ENCODE measurements at regions not wholly inside any gene's neighbourhood (a gene's known extent, or its start where the extent isn't known, plus 50 kb on each side); places are given as distances from the start of the nearest gene placed in this dataset.
"Not testable (repeated sequence)": the region's sequence is repeated elsewhere in the genome, so short reads cannot be mapped to it uniquely, and the experiment has no call there.

DNA sequence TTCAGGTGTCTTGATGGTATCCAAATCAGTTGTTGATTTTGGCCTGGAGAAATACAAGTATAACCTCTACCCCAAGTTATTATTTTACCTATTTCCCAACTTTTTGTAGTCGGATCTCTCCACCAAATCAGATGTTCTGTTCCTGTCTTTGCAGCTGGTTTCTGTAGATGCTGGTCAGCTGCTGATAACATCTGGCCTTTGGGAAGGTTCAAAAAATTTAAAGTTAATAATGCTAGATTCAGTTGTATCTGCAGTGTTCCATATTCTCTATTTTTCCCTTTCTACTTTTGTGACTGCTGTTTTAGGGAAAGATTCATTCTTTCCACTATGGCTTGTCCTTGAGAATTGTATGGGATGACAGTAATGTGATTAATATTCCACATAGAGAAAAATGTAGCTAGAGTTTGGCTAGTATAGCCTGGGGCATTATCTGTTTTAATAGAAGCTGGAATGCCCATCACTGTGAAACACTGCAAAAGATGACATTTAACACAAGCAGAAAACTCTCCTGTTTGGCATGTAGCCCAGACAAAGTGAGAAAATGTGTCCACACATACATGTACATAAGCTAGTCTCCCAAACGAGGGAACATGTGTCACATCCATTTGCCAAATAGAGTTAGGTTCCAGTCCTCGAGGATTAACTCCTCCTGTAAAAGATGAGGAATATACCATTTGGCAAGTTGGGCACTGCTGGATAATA is 99.2 kb downstream of the ZNF100 start:
- H3K36me3 ChIP-seq (ENCODE audit: insufficient read depth, low read length); H3K4me1 ChIP-seq (ENCODE audit: insufficient read depth, low read length); H3K27ac ChIP-seq (ENCODE audit: low read depth, low read length); H3K9ac ChIP-seq (ENCODE audit: low read depth, low read length); H3K27me3 ChIP-seq (ENCODE audit: insufficient read depth, low read length); H3K4me3 ChIP-seq (ENCODE audit: low read length): not testable (repeated sequence)
- 74% methylated on average over 3 of the region's 3 CpGs for WGBS
- peaks cover 34% of the 10 kb centered on the region for H3K9me3 ChIP-seq (ENCODE audit: insufficient read depth, low read depth, low read length)

DNA sequence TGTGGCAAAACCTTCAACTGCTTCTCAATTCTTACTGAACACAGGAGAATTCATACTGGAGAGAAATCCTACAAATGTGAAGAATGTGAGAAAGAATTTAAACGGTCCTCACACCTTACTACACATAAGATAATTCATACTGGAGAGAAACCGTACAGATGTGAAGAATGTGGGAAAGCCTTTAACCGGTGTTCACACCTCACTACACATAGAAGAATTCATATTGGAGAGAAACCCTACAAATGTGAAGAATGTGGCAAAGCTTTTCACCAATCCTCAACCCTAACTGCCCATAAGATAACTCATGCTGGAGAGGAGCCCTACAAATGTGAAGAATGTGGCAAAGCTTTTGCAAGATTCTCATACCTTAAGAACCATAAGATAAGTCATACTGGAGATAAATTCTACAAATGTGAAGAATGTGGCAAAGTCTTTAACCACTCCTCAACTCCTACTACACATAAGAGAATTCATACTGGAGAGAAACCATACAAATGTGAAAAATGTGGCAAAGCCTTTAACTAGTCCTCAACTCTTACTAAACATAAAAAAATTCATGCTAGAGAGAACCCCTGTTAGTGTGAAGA is 111.7 kb downstream of the ZNF100 start:
- no peak overlapping the region for H3K9ac ChIP-seq (ENCODE audit: low read depth, low read length)
- H3K27me3 ChIP-seq (ENCODE audit: insufficient read depth, low read length): no peaks in the 10 kb centered on the region
- no CpG with 5 or more reads among the region's 3 CpGs for WGBS
- no peaks in the 10 kb centered on the region for H3K36me3 ChIP-seq (ENCODE audit: insufficient read depth, low read length)
- H3K9me3 ChIP-seq (ENCODE audit: insufficient read depth, low read depth, low read length): peaks cover 71% of the 10 kb centered on the region
- no peak overlapping the region for H3K4me3 ChIP-seq (ENCODE audit: low read length)
- no peak overlapping the region for H3K27ac ChIP-seq (ENCODE audit: low read depth, low read length)
- no peaks in the 10 kb centered on the region for H3K4me1 ChIP-seq (ENCODE audit: insufficient read depth, low read length)

DNA sequence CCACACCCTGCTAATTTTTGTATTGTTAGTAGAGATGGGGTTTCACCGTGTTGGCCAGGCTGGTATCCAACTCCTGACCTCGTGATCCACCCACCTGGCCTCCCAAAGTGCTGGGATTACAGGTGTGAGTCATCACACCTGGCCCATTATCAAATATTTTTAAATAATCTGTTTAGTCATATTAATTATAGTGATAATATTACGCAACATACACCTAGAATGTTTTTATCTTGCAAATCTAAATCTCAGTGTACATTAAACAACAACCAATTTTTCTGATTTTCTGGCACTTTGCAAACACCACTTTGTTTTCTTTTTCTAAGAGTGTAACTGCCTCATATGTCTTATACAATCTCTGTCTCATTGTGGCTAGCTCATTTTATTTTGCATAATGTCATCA is 115.9 kb downstream of the ZNF100 start:
- not testable (repeated sequence) for H3K4me1 ChIP-seq (ENCODE audit: insufficient read depth, low read length); H3K9ac ChIP-seq (ENCODE audit: low read depth, low read length); H3K27me3 ChIP-seq (ENCODE audit: insufficient read depth, low read length); H3K4me3 ChIP-seq (ENCODE audit: low read length); H3K36me3 ChIP-seq (ENCODE audit: insufficient read depth, low read length); H3K27ac ChIP-seq (ENCODE audit: low read depth, low read length)
- WGBS: 82% methylated on average over 3 of the region's 3 CpGs
- H3K9me3 ChIP-seq (ENCODE audit: insufficient read depth, low read depth, low read length): peaks cover 76% of the 10 kb centered on the region

DNA sequence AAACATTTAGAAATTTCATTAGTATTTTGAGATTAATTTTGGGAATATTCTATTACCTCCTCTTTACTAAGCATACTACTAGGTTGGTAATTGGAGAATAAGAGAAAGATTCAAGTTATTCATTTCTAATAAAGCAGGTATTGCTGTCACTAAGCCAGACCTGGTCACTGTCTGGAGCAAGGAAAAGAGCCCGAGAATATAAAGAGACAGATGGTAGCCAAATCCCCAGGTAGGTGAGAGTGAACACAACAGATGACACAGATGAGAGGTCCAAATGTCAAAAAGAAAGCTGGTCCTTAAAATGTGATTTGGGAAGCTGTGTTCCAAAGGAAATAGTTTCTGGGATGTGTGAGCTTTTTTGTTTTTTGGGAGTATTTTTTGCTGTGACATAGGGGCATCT is 128.6 kb downstream of the ZNF100 start:
- H3K9me3 ChIP-seq (ENCODE audit: insufficient read depth, low read depth, low read length): peaks cover 40% of the 10 kb centered on the region
- no peak overlapping the region for H3K9ac ChIP-seq (ENCODE audit: low read depth, low read length)
- no peaks in the 10 kb centered on the region for H3K27me3 ChIP-seq (ENCODE audit: insufficient read depth, low read length)
- WGBS: 82% methylated on average over 1 of the region's 1 CpG
- no peak overlapping the region for H3K4me3 ChIP-seq (ENCODE audit: low read length)
- no peak overlapping the region for H3K27ac ChIP-seq (ENCODE audit: low read depth, low read length)
- no peaks in the 10 kb centered on the region for H3K4me1 ChIP-seq (ENCODE audit: insufficient read depth, low read length)
- no peaks in the 10 kb centered on the region for H3K36me3 ChIP-seq (ENCODE audit: insufficient read depth, low read length)

DNA sequence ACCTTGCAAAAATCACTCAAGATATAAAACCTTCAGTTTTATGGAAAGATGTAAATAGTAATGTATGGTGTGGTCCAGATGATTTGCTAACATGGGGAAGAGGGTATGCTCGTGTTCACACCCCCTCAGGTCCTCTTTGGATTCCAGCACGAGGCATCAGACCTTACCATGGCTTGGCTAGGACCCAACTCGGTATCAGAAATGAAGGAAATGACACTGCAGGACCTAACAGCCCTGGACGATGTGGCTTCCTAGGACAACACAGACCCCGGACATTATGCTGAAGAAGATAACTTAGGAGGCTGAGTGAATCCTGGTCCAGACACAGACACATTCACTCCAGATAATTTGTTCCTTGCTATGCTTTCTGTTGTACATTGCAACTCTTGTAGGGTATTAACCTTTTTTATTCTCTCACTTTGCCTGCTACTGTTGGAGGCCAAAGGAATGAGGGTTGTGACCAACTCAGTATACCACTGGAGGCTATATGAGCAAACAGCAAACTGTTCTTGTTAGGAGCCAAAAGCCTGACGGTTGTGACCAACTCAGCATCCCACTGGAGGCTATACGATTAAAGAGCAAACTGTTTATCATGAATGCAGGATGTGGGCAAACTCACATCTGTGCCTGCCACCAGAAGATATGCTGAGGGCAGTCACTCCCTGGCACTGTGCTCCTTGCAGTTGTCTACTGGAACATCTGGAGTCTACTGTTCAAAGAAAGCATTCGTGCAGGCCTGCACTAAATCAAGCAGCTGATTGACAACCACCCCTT is 121.7 kb downstream of the ZNF429 start:
- Histone ChIP-seq H3K9ac (ENCODE audit: low read depth, low read length) (no peak overlapping the region), H3K4me3 (ENCODE audit: low read length) (no peak overlapping the region), H3K4me1 (ENCODE audit: insufficient read depth, low read length) (peaks cover 18% of the 10 kb centered on the region; the same call in 1 of the 2 replicates), H3K9me3 (ENCODE audit: insufficient read depth, low read depth, low read length) (peaks cover 16% of the 10 kb centered on the region), H3K27ac (ENCODE audit: low read depth, low read length) (no peak overlapping the region), H3K27me3 (ENCODE audit: insufficient read depth, low read length) (no peaks in the 10 kb centered on the region), H3K36me3 (ENCODE audit: insufficient read depth, low read length) (no peaks in the 10 kb centered on the region)
- WGBS: 73% methylated on average over 8 of the region's 8 CpGs

DNA sequence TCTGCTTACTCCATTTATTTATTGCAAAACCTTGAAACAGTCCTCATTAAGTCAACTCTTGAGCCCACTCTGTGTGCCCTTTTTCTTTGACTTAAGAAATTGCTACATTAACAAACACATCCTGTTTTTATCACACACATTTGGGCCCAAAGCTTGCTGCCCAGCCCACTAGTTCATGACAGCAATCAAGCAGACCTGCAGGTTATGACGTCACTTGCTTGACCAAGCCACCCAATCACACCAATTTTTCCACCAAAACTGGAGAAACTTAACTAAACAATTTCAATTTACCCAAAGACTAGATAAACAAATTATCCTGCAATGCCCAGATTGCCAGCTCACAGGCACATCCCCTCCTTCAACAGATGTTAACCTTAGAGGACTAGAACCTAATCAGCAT is 120.7 kb downstream of the ZNF429 start:
- 44% methylated on average over 1 of the region's 1 CpG for WGBS
- Histone ChIP-seq H3K9ac (ENCODE audit: low read depth, low read length) (no peak overlapping the region), H3K4me3 (ENCODE audit: low read length) (no peak overlapping the region), H3K36me3 (ENCODE audit: insufficient read depth, low read length) (no peaks in the 10 kb centered on the region), H3K27ac (ENCODE audit: low read depth, low read length) (no peak overlapping the region), H3K4me1 (ENCODE audit: insufficient read depth, low read length) (peaks cover 18% of the 10 kb centered on the region; the same call in 1 of the 2 replicates), H3K9me3 (ENCODE audit: insufficient read depth, low read depth, low read length) (peaks cover 25% of the 10 kb centered on the region), H3K27me3 (ENCODE audit: insufficient read depth, low read length) (no peaks in the 10 kb centered on the region)

DNA sequence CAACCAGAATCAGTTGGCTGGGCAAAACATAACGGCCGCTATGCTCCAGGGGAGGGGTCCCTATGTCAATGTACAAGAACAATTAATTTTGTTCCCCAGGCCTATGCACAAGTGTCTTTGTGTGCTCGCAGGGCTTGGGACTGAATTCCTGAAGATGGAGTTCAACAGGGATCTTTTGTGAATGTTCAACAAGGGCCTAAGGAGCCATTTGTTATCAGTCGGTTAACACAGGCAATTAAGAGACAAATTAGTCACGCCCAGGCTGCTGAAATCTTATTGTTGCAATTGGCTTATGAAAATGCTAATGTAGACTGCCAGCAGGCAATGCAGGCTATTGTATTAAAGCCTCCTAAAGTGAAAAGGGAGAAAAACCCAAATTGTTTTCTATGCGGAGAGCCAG is 117.5 kb downstream of the ZNF429 start:
- H3K9me3 ChIP-seq (ENCODE audit: insufficient read depth, low read depth, low read length): peaks cover 22% of the 10 kb centered on the region

DNA sequence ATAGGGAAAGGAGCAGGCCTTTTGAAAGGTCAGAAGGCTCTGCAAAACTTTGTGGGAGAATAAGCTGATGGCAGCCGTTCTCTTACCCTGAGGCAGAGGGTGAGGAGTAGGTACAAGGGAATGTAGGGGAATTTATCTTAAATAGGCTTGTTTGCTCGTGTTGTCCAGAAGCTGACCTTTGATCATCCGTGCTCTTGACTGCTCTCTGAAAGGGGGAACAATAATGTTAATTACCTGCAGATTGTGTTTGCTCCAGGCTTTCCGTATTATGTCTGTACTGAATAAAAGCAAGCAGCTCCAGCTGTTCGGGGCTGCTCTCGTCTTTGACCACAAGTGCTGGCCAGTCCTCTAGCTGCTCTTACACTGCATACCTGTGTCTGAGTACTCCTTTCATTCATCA is 116.3 kb downstream of the ZNF429 start:
- H3K9ac ChIP-seq (ENCODE audit: low read depth, low read length): no peak overlapping the region
- no peaks in the 10 kb centered on the region for H3K36me3 ChIP-seq (ENCODE audit: insufficient read depth, low read length)
- peaks cover 18% of the 10 kb centered on the region; the same call in 1 of the 2 replicates for H3K4me1 ChIP-seq (ENCODE audit: insufficient read depth, low read length)
- no peak overlapping the region for H3K27ac ChIP-seq (ENCODE audit: low read depth, low read length)
- WGBS: 82% methylated on average over 6 of the region's 6 CpGs
- H3K4me3 ChIP-seq (ENCODE audit: low read length): no peak overlapping the region
- no peaks in the 10 kb centered on the region for H3K27me3 ChIP-seq (ENCODE audit: insufficient read depth, low read length)
- H3K9me3 ChIP-seq (ENCODE audit: insufficient read depth, low read depth, low read length): peaks cover 24% of the 10 kb centered on the region

More for the DNA sequence above, 117.5 kb downstream of the ZNF429 start:
- Histone ChIP-seq H3K27ac (ENCODE audit: low read depth, low read length) (no peak overlapping the region), H3K9ac (ENCODE audit: low read depth, low read length) (no peak overlapping the region), H3K36me3 (ENCODE audit: insufficient read depth, low read length) (no peaks in the 10 kb centered on the region), H3K4me1 (ENCODE audit: insufficient read depth, low read length) (peaks cover 18% of the 10 kb centered on the region; the same call in 1 of the 2 replicates), H3K4me3 (ENCODE audit: low read length) (no peak overlapping the region), H3K27me3 (ENCODE audit: insufficient read depth, low read length) (no peaks in the 10 kb centered on the region)
- WGBS: 76% methylated on average over 6 of the region's 6 CpGs

DNA sequence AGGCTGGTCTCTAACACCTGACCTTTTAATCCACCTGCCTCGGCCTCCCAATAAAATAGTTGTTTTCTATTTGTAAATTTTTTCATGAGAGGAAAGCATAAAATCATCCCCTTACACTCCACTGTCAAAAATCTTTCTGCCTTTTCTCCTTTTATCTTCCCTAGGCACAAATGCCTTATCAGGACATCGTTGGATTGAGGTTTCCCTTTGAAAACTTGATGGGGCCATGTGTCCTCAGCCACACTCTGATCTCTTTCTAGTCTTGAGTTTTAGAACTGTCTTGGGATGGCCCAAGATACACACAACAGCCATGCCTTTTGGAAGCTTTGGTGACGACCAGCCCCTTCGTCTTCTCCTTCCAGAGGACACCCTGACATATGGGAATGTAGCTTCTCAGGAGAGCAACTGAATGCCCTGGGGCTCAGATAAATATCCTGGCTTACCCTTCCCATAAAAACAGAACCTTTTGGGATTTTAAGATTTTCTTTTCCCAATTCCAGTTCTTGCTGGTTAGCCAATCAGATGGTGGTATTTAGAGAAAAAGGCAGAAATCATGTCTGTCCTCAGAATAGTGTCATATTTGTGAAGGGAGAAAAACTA is 112.4 kb downstream of the ZNF429 start:
- no peaks in the 10 kb centered on the region for H3K4me1 ChIP-seq (ENCODE audit: insufficient read depth, low read length)
- no peak overlapping the region for H3K9ac ChIP-seq (ENCODE audit: low read depth, low read length)
- no peaks in the 10 kb centered on the region for H3K36me3 ChIP-seq (ENCODE audit: insufficient read depth, low read length)
- no peak overlapping the region for H3K27ac ChIP-seq (ENCODE audit: low read depth, low read length)
- no peaks in the 10 kb centered on the region for H3K27me3 ChIP-seq (ENCODE audit: insufficient read depth, low read length)
- no peak overlapping the region for H3K4me3 ChIP-seq (ENCODE audit: low read length)
- 64% methylated on average over 3 of the region's 4 CpGs for WGBS
- H3K9me3 ChIP-seq (ENCODE audit: insufficient read depth, low read depth, low read length): peaks cover 28% of the 10 kb centered on the region

DNA sequence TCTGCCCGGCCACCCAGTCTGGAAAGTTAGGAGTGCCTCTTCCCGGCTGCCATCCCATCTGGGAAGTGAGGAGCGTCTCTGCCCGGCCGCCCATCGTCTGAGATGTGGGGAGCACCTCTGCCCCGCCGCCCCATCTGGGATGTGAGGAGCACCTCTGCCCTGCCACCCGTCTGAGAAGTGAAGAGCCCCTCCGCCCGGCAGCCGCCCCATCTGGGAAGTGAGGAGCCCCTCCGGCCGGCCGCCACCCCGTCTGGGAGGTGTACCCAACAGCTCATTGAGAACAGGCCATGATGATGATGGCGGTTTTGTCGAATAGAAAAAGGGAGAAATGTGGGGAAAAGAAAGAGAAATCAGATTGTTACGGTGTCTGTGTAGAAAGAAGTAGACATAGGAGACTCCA is 109.4 kb downstream of the ZNF429 start:
- not testable (repeated sequence) for H3K4me1 ChIP-seq (ENCODE audit: insufficient read depth, low read length); H3K9ac ChIP-seq (ENCODE audit: low read depth, low read length); H3K27me3 ChIP-seq (ENCODE audit: insufficient read depth, low read length); H3K4me3 ChIP-seq (ENCODE audit: low read length); H3K27ac ChIP-seq (ENCODE audit: low read depth, low read length); H3K36me3 ChIP-seq (ENCODE audit: insufficient read depth, low read length)
- 95% methylated on average over 19 of the region's 19 CpGs for WGBS
- peaks cover 17% of the 10 kb centered on the region for H3K9me3 ChIP-seq (ENCODE audit: insufficient read depth, low read depth, low read length)

DNA sequence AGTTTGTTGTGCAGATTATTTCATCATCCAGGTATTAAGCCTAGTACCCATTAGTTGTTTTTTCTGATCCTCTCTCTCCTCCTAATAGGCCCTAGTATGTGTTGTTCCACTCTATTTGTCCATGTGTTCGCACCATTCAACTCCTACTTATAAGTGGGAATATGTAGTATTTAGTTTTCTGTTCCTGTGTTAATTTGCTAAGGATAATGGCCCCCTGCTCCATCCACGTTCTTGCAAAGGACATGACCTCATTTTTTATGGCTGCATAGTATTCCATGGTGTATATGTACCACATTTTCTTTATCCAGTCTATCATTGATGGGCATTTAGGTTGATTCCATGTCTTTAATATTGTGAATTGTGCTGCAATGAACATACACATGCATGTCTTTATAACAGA is 107.8 kb downstream of the ZNF429 start:
- H3K27ac ChIP-seq (ENCODE audit: low read depth, low read length); H3K4me1 ChIP-seq (ENCODE audit: insufficient read depth, low read length); H3K9ac ChIP-seq (ENCODE audit: low read depth, low read length); H3K4me3 ChIP-seq (ENCODE audit: low read length); H3K36me3 ChIP-seq (ENCODE audit: insufficient read depth, low read length); H3K27me3 ChIP-seq (ENCODE audit: insufficient read depth, low read length): not testable (repeated sequence)
- peaks cover 13% of the 10 kb centered on the region for H3K9me3 ChIP-seq (ENCODE audit: insufficient read depth, low read depth, low read length)
- WGBS: no CpG with 5 or more reads among the region's 2 CpGs
